H1 (cell line): ENCODE measurements at regions not wholly inside any gene's neighbourhood (a gene's known extent, or its start where the extent isn't known, plus 50 kb on each side); places are given as distances from the start of the nearest gene placed in this dataset.
A peak's percentile ranks its signal among the peaks of the same experiment; 100 is the strongest.

Experiments
- CTCF ChIA-PET: fragments of 300-600 bp; sonication (Branson Sonifier 250); formaldehyde crosslinking; loops from one replicate; lab custom pipeline; 2021; ENCODE audit not compliant: partially characterized antibody; lab: Charles Lee
- POLR2A ChIA-PET: fragments of 300-600 bp; sonication (Branson Sonifier 250); formaldehyde crosslinking; loops from one replicate; lab custom pipeline; 2021; ENCODE audit warnings: inconsistent platforms; ENCODE audit not compliant: partially characterized antibody; lab: Charles Lee
- DNase-seq, 2 experiments: peaks; one replicate each; pipeline versions ENCODE4 v3.0.0 to v3.0.0-alpha.2; 2010 to 2022; ENCODE audit warnings: low spot score in 2 of 2, low read depth in 1 of 2, mixed read lengths in 1 of 2
- FAIRE-seq: peaks from 2 replicates; lab custom pipeline; 2011; peaks lifted over from hg19 to GRCh38; lab: Jason Lieb, UNC
- H2AFZ ChIP-seq: 2 replicates; pipeline ENCODE4 v1.8.1; 2012; ENCODE audit warnings: low read length, inconsistent platforms
- H2AK5ac ChIP-seq: 2 replicates; pipeline ENCODE4 v1.6.1; 2013; ENCODE audit warnings: low read depth, low read length
- H2BK120ac ChIP-seq: replicated peaks from 2 replicates; pipeline ENCODE3; 2013; ENCODE audit warnings: low read depth, low read length, inconsistent platforms
- H2BK12ac ChIP-seq: 2 replicates; pipeline ENCODE4 v1.6.1; 2013; ENCODE audit warnings: low read depth, low read length
- H2BK15ac ChIP-seq: 2 replicates; pipeline ENCODE4 v1.6.1; 2013; ENCODE audit warnings: low read length
- H2BK20ac ChIP-seq: 2 replicates; pipeline ENCODE4 v1.6.1; 2013; ENCODE audit warnings: low read length
- H2BK5ac ChIP-seq: 2 replicates; pipeline ENCODE4 v1.6.1; 2013; ENCODE audit warnings: low read depth, low read length
- H3K14ac ChIP-seq: 2 replicates; pipeline ENCODE4 v1.6.1; 2013; ENCODE audit warnings: inconsistent platforms; ENCODE audit not compliant: insufficient read length
- H3K18ac ChIP-seq: 2 replicates; pipeline ENCODE4 v1.6.1; 2013; ENCODE audit warnings: low read length; ENCODE audit errors: extremely low read depth
- H3K23ac ChIP-seq: 2 replicates; pipeline ENCODE4 v1.6.1; 2013; ENCODE audit warnings: inconsistent platforms; ENCODE audit not compliant: insufficient read length
- H3K23me2 ChIP-seq: 2 replicates; pipeline ENCODE4 v1.6.1; 2013; ENCODE audit warnings: low read depth, low read length
- H3K27ac ChIP-seq: 2 replicates; pipeline ENCODE4 v1.6.1; 2011; ENCODE audit warnings: low read depth, low read length, inconsistent platforms
- H3K27me3 ChIP-seq, 4 experiments: replicated peaks in 1 of 4; 1 replicate in 1 of 4; 2 replicates in 3 of 4; pipeline versions ENCODE4 v1.6.1 to v1.8.1; 2011 to 2013; ENCODE audit warnings: low read length in 3 of 4, mild to moderate bottlenecking in 3 of 4, inconsistent platforms in 2 of 4, mixed read lengths in 2 of 4, moderate library complexity in 1 of 4; ENCODE audit not compliant: control insufficient read depth in 3 of 4, insufficient read depth in 3 of 4; ENCODE audit errors: extremely low read depth in 1 of 4
- H3K36me3 ChIP-seq, 4 experiments: 2 replicates each; pipeline versions ENCODE4 v1.6.1 to v1.8.1; 2011 to 2013; ENCODE audit warnings: mild to moderate bottlenecking in 4 of 4, low read length in 3 of 4, moderate library complexity in 2 of 4, control low read depth in 1 of 4, inconsistent platforms in 1 of 4; ENCODE audit not compliant: insufficient read depth in 4 of 4, control insufficient read depth in 2 of 4
- H3K4ac ChIP-seq: replicated peaks from 2 replicates; pipeline ENCODE3; 2013; ENCODE audit warnings: low read length, low read depth, mixed read lengths, inconsistent platforms; ENCODE audit not compliant: insufficient read length
- H3K4me1 ChIP-seq, 4 experiments: replicated peaks in 1 of 4; 1 replicate in 1 of 4; 2 replicates in 3 of 4; pipeline versions ENCODE4 v1.6.1 to v1.8.1; 2011 to 2013; ENCODE audit warnings: low read length in 3 of 4, inconsistent platforms in 2 of 4, mixed read lengths in 1 of 4; ENCODE audit not compliant: insufficient read depth in 4 of 4, control insufficient read depth in 3 of 4
- H3K4me2 ChIP-seq, 2 experiments: 2 replicates each; pipeline versions ENCODE4 v1.6.1 to v1.8.1; 2011 to 2013; ENCODE audit warnings: low read depth in 2 of 2, low read length in 2 of 2, control low read depth in 1 of 2, inconsistent platforms in 1 of 2, mild to moderate bottlenecking in 1 of 2; ENCODE audit not compliant: insufficient read depth in 1 of 2
- H3K4me3 ChIP-seq, 4 experiments: fragments of 200-600, 300-600 bp in 1 of 4; sonication (generic), shearing (Covaris generic), sonication (Bioruptor Twin) in 1 of 4; 2 replicates each; pipeline versions ENCODE4 v1.5.1 to v1.8.1; 2011 to 2016; ENCODE audit warnings: low read length in 4 of 4, low read depth in 3 of 4, control low read depth in 2 of 4, inconsistent platforms in 2 of 4, mild to moderate bottlenecking in 2 of 4, mixed read lengths in 1 of 4, moderate library complexity in 1 of 4; ENCODE audit not compliant: insufficient read depth in 2 of 4; ENCODE audit errors: extremely low read depth in 1 of 4
- H3K56ac ChIP-seq: replicated peaks from 2 replicates; pipeline ENCODE3; 2013; ENCODE audit warnings: low read depth, mild to moderate bottlenecking, mixed read lengths, low read length, inconsistent platforms; ENCODE audit not compliant: insufficient read length
- H3K79me1 ChIP-seq: 2 replicates; pipeline ENCODE4 v1.6.1; 2013; ENCODE audit warnings: low read depth, low read length, control low read depth
- H3K79me2 ChIP-seq, 2 experiments: 2 replicates each; pipeline versions ENCODE4 v1.6.1 to v1.8.1; 2012 to 2013; ENCODE audit warnings: low read length in 2 of 2, mild to moderate bottlenecking in 2 of 2, inconsistent platforms in 1 of 2; ENCODE audit not compliant: insufficient read depth in 2 of 2, control insufficient read depth in 1 of 2
- H3K9ac ChIP-seq, 4 experiments: replicated peaks in 1 of 4; 1 replicate in 1 of 4; 2 replicates in 3 of 4; pipeline versions ENCODE4 v1.6.1 to v1.8.1; 2011 to 2013; ENCODE audit warnings: low read depth in 3 of 4, low read length in 3 of 4, control low read depth in 2 of 4, mild to moderate bottlenecking in 2 of 4, moderate library complexity in 2 of 4, inconsistent platforms in 1 of 4; ENCODE audit errors: extremely low read depth in 1 of 4
- H3K9me3 ChIP-seq, 2 experiments: 2 replicates each; pipeline versions ENCODE4 v1.6.1 to v1.8.1; 2012 to 2013; ENCODE audit warnings: mild to moderate bottlenecking in 2 of 2, moderate library complexity in 2 of 2, control low read depth in 1 of 2, inconsistent platforms in 1 of 2, low read depth in 1 of 2, low read length in 1 of 2, mixed read lengths in 1 of 2; ENCODE audit not compliant: insufficient read depth in 2 of 2
- H4K20me1 ChIP-seq, 2 experiments: replicated peaks in 1 of 2; 2 replicates each; pipeline versions ENCODE3 to v1.8.1; 2011 to 2013; ENCODE audit warnings: inconsistent platforms in 2 of 2, low read length in 2 of 2, mild to moderate bottlenecking in 1 of 2; ENCODE audit not compliant: insufficient read depth in 2 of 2, control insufficient read depth in 1 of 2
- H4K5ac ChIP-seq: 2 replicates; pipeline ENCODE4 v1.6.1; 2013; ENCODE audit warnings: low read length, low read depth, mixed read lengths, inconsistent platforms; ENCODE audit not compliant: insufficient read length
- H4K8ac ChIP-seq: 2 replicates; pipeline ENCODE4 v1.8.0; 2013; ENCODE audit warnings: mild to moderate bottlenecking, moderate library complexity, low read length, inconsistent platforms; ENCODE audit not compliant: insufficient read depth; ENCODE audit errors: extremely low read depth
- H4K91ac ChIP-seq: replicated peaks from 2 replicates; pipeline ENCODE3; 2013; ENCODE audit warnings: low read length, mixed read lengths, inconsistent platforms; ENCODE audit not compliant: insufficient read length
- CBX5 ChIP-seq: fragments of 300-800, 300-1000 bp; sonication (generic); IDR thresholded peaks from 2 replicates; pipeline ENCODE4 v1.7.1; 2016; ENCODE audit warnings: antibody characterized with exemption, low read length, low read depth
- JUN ChIP-seq: IDR thresholded peaks from 2 replicates; pipeline ENCODE4 v1.6.1; 2011; ENCODE audit warnings: low read depth, mild to moderate bottlenecking, improper control_type of control experiment, low read length
- MAFK ChIP-seq: IDR thresholded peaks from 2 replicates; pipeline ENCODE4 v1.6.1; 2012; ENCODE audit warnings: low read depth, mild to moderate bottlenecking, improper control_type of control experiment, low read length
- SIN3A ChIP-seq, 2 experiments: IDR thresholded peaks in 1 of 2; conservative IDR thresholded peaks in 1 of 2; 2 replicates each; pipeline ENCODE4 v1.6.1; 2011 to 2012; ENCODE audit warnings: low read length in 2 of 2, improper control_type of control experiment in 1 of 2, low read depth in 1 of 2, mild to moderate bottlenecking in 1 of 2
- TBP ChIP-seq: IDR thresholded peaks from 2 replicates; pipeline ENCODE4 v1.6.1; 2011; ENCODE audit warnings: low read depth, low read length, improper control_type of control experiment
- WGBS, 2 experiments: shearing (Covaris generic) in 1 of 2; methylation state at CpG; one replicate each; pipeline versions ENCODE4 v1.1.6 to v1.1.7; 2013 to 2015; ENCODE audit warnings: low lambda C conversion rate in 2 of 2, mixed read lengths in 2 of 2, inconsistent platforms in 1 of 2, low coverage in 1 of 2, missing lambda C conversion rate in 1 of 2; ENCODE audit not compliant: insufficient replicate concordance in 2 of 2, insufficient coverage in 1 of 2, insufficient read length in 1 of 2; ENCODE audit errors: extremely low coverage in 1 of 2, missing lambda C conversion rate in 1 of 2; 5-methylcytosine and 5-hydroxymethylcytosine counted together

- DNase-seq (no peak), FAIRE-seq (no peak)
- TF ChIP-seq CBX5 (no peak), SIN3A (conservative IDR thresholded peaks at IDR 0.05 in 1 of 2, IDR thresholded peaks at IDR 0.05 in 1 of 2; ENCODE audit: low read depth in 1 of 2, low read length in 2 of 2) (no peak), JUN (no peak), TBP (no peak), MAFK (no peak)
- no peak overlapping the region for H3K14ac ChIP-seq
- H3K4me2 ChIP-seq, result no peak overlapping the region
- no peaks in the 10 kb centered on the region for H3K79me2 ChIP-seq
- no peaks in the 10 kb centered on the region for H3K36me3 ChIP-seq
- H2BK120ac ChIP-seq, result no peak overlapping the region
- H3K56ac ChIP-seq, result no peak overlapping the region
- no peaks in the 10 kb centered on the region for H3K27me3 ChIP-seq
- no peak overlapping the region for H4K91ac ChIP-seq
- H3K4ac ChIP-seq, result no peak overlapping the region
- no peak overlapping the region for H2BK20ac ChIP-seq
- H3K9ac ChIP-seq, result no peak overlapping the region
- H3K4me1 ChIP-seq, result no peaks in the 10 kb centered on the region
- H3K23ac ChIP-seq, result no peak overlapping the region
- H4K20me1 ChIP-seq, result no peaks in the 10 kb centered on the region
- H3K9me3 ChIP-seq, result no peaks in the 10 kb centered on the region
- H3K27ac ChIP-seq, result no peak overlapping the region
- no peak overlapping the region for H2AK5ac ChIP-seq
- 89% methylated on average over 5 of the region's 5 CpGs; no CpG with 5 or more reads in 1 of the 2 experiments for WGBS, 2 experiments
- H3K4me3 ChIP-seq, result no peak overlapping the region
- ChIA-PET CTCF (interaction anchor here (0.6 to 1.9 kb wide), 6 partner anchors 12 to 315 kb away, joined by 3 to 8 read pairs (median 4); no protein-coding TSS in a partner anchor), POLR2A (no interaction called here)
- no peak overlapping the region for H4K8ac ChIP-seq
- H2BK15ac ChIP-seq, result no peak overlapping the region
- no peak overlapping the region for H3K18ac ChIP-seq
- H2BK5ac ChIP-seq, result no peak overlapping the region
- H2AFZ ChIP-seq, result 0 out of 2 replicates have a peak overlapping the region, but pooled peaks have one; percentile 6
- no peak overlapping the region for H2BK12ac ChIP-seq
- no peak overlapping the region for H4K5ac ChIP-seq
- no peaks in the 10 kb centered on the region for H3K79me1 ChIP-seq
- no peaks in the 10 kb centered on the region for H3K23me2 ChIP-seq
These were observed 76.6 kb downstream of the ANKEF1 start for GRCh38 chr20:10111139-10111958.
